CD14-positive monocyte (primary cell): ENCODE measurements at regions not wholly inside any gene's neighbourhood (a gene's known extent, or its start where the extent isn't known, plus 50 kb on each side); places are given as distances from the start of the nearest gene placed in this dataset.

Source experiments
- DNase-seq, 3 donors: peaks; one replicate each; pipeline ENCODE4 v3.0.0-alpha.2; 2011 to 2022
- H2AFZ ChIP-seq: 2 replicates; pipeline ENCODE4 v1.6.0; 2012; ENCODE audit warnings: mild to moderate bottlenecking, low read depth, low read length, inconsistent platforms; ENCODE audit not compliant: insufficient read depth, poor library complexity, severe bottlenecking
- H3K27ac ChIP-seq, 2 donors: 1 replicate in 1 of 2; 2 replicates in 1 of 2; pipeline ENCODE4 v1.5.1; 2012 to 2013; ENCODE audit warnings: low read length in 2 of 2, control low read depth in 1 of 2, inconsistent platforms in 1 of 2, low read depth in 1 of 2, mild to moderate bottlenecking in 1 of 2
- H3K27me3 ChIP-seq, 2 donors: one replicate each; pipeline versions ENCODE4 v1.6.0 to v1.6.1; 2011 to 2013; ENCODE audit warnings: low read length in 2 of 2; ENCODE audit not compliant: control insufficient read depth in 2 of 2, insufficient read depth in 2 of 2
- H3K36me3 ChIP-seq, 2 donors: replicated peaks in 1 of 2; 1 replicate in 1 of 2; 2 replicates in 1 of 2; pipeline versions ENCODE4 v1.5.1 to v1.6.1; 2012 to 2013; ENCODE audit warnings: low read length in 2 of 2, control low read depth in 1 of 2, inconsistent platforms in 1 of 2, mild to moderate bottlenecking in 1 of 2; ENCODE audit not compliant: insufficient read depth in 2 of 2, control insufficient read depth in 1 of 2
- H3K4me1 ChIP-seq, 2 donors: 1 replicate in 1 of 2; 2 replicates in 1 of 2; pipeline versions ENCODE4 v1.5.1 to v1.6.1; 2012 to 2013; ENCODE audit warnings: low read length in 2 of 2, control low read depth in 1 of 2, inconsistent platforms in 1 of 2, mild to moderate bottlenecking in 1 of 2, moderate library complexity in 1 of 2; ENCODE audit not compliant: insufficient read depth in 2 of 2, control insufficient read depth in 1 of 2
- H3K4me2 ChIP-seq: replicated peaks from 2 replicates; pipeline ENCODE3; 2012; ENCODE audit warnings: low read length, moderate library complexity, mild to moderate bottlenecking; ENCODE audit not compliant: poor library complexity, severe bottlenecking; ENCODE audit errors: extremely low read depth
- H3K4me3 ChIP-seq, 3 experiments: fragments of 200-600 bp in 1 of 3; sonication (generic) in 1 of 3; replicated peaks in 1 of 3; 1 replicate in 2 of 3; 2 replicates in 1 of 3; pipeline ENCODE4 v1.5.1; 2011 to 2013; ENCODE audit warnings: low read length in 3 of 3, mild to moderate bottlenecking in 3 of 3, control low read depth in 2 of 3, low read depth in 2 of 3, inconsistent platforms in 1 of 3, moderate library complexity in 1 of 3
- H3K79me2 ChIP-seq: 2 replicates; pipeline ENCODE4 v1.6.0; 2012; ENCODE audit warnings: mild to moderate bottlenecking, control low read depth, inconsistent platforms, low read length, moderate library complexity; ENCODE audit not compliant: insufficient read depth
- H3K9ac ChIP-seq: 2 replicates; pipeline ENCODE4 v1.6.0; 2017; ENCODE audit warnings: low read length, mild to moderate bottlenecking; ENCODE audit not compliant: insufficient read depth, poor library complexity, severe bottlenecking
- H3K9me3 ChIP-seq, 2 donors: replicated peaks in 1 of 2; 1 replicate in 1 of 2; 2 replicates in 1 of 2; pipeline versions ENCODE4 v1.5.1 to v1.6.1; 2012 to 2013; ENCODE audit warnings: low read length in 2 of 2, control low read depth in 1 of 2; ENCODE audit not compliant: control insufficient read depth in 1 of 2, insufficient read depth in 1 of 2
- H4K20me1 ChIP-seq: 2 replicates; pipeline ENCODE4 v1.6.0; 2012; ENCODE audit warnings: mild to moderate bottlenecking, low read length, control low read depth, moderate library complexity; ENCODE audit not compliant: insufficient read depth
- H3K27ac Mint-ChIP-seq, 7 donors: one replicate each; pipeline ENCODE4 v1.8.0; 2020; ENCODE audit warnings: mild to moderate bottlenecking in 7 of 7, mixed read lengths in 7 of 7, moderate library complexity in 6 of 7, inconsistent platforms in 2 of 7
- H3K27me3 Mint-ChIP-seq, 3 donors: one replicate each; pipeline ENCODE4 v1.8.0; 2021 to 2022; ENCODE audit warnings: low read depth in 3 of 3, mild to moderate bottlenecking in 3 of 3, mixed read lengths in 3 of 3, moderate library complexity in 3 of 3, inconsistent platforms in 1 of 3
- H3K36me3 Mint-ChIP-seq, 2 donors: one replicate each; pipeline ENCODE4 v1.8.0; 2020; ENCODE audit warnings: mixed read lengths in 2 of 2, inconsistent platforms in 1 of 2, mild to moderate bottlenecking in 1 of 2
- H3K4me1 Mint-ChIP-seq: one replicate; pipeline ENCODE4 v1.8.0; 2020; ENCODE audit warnings: mild to moderate bottlenecking, mixed read lengths
- H3K4me3 Mint-ChIP-seq, 2 donors: one replicate each; pipeline ENCODE4 v1.8.0; 2020; ENCODE audit warnings: mild to moderate bottlenecking in 2 of 2, mixed read lengths in 2 of 2, moderate library complexity in 1 of 2
- H3K9me3 Mint-ChIP-seq, 7 donors: one replicate each; pipeline ENCODE4 v1.8.0; 2020 to 2022; ENCODE audit warnings: mixed read lengths in 7 of 7, mild to moderate bottlenecking in 6 of 7, moderate library complexity in 6 of 7, inconsistent platforms in 2 of 7
- WGBS: methylation state at CpG from one replicate; pipeline ENCODE4 v1.1.5; 2013; ENCODE audit warnings: missing lambda C conversion rate; ENCODE audit not compliant: insufficient coverage; 5-methylcytosine and 5-hydroxymethylcytosine counted together
- intact Hi-C, 2 donors: fragments of 100-400 bp; cut with micrococcal nuclease; formaldehyde crosslinking; loops; one replicate each; pipeline versions ENCODE4 v1.15.0 to v1.15.1; 2023
- TF ChIP-seq, protein P1 (sequence below): fragments of 200-600 bp; IDR thresholded peaks from one replicate; pipeline ENCODE4 v1.8.0; 2022; ENCODE audit warnings: antibody characterized with exemption, mild to moderate bottlenecking

DNA sequence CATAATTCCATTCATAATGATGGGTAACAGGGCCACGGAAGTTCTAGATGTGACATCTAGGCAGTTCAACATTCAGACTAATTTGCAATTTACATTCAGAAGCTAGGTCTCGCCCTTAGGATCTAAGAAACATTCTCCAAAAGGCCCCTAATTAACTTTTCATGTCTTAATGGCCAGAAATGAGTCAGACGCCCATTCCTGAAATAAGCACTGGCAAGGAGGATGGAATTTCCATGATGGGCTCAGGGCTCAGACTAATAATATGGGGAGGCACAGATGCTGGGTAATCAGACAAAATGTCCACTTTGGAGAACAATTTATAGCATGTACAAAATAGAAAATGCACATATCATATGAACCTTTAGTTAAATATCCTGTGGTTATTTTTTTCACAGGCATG lies 102.8 kb upstream of the RPS6KA3 start:
- Histone ChIP-seq H3K27me3 (no peaks in the 10 kb centered on the region), H3K4me1 (peaks cover 19 to 23% of the 10 kb centered on the region in 2 donors), H3K4me3 (no peak overlapping the region), H3K9ac (no peak overlapping the region), H3K36me3 (no peaks in the 10 kb centered on the region), H3K27ac (no peak overlapping the region), H3K79me2 (no peaks in the 10 kb centered on the region), H4K20me1 (no peaks in the 10 kb centered on the region), H2AFZ (no peak overlapping the region), H3K4me2 (no peak overlapping the region), H3K9me3 (no peaks in the 10 kb centered on the region)
- no peaks in the 10 kb centered on the region for H3K36me3 Mint-ChIP-seq
- intact Hi-C loops = no loop called here
- TF ChIP-seq, protein P1, sequence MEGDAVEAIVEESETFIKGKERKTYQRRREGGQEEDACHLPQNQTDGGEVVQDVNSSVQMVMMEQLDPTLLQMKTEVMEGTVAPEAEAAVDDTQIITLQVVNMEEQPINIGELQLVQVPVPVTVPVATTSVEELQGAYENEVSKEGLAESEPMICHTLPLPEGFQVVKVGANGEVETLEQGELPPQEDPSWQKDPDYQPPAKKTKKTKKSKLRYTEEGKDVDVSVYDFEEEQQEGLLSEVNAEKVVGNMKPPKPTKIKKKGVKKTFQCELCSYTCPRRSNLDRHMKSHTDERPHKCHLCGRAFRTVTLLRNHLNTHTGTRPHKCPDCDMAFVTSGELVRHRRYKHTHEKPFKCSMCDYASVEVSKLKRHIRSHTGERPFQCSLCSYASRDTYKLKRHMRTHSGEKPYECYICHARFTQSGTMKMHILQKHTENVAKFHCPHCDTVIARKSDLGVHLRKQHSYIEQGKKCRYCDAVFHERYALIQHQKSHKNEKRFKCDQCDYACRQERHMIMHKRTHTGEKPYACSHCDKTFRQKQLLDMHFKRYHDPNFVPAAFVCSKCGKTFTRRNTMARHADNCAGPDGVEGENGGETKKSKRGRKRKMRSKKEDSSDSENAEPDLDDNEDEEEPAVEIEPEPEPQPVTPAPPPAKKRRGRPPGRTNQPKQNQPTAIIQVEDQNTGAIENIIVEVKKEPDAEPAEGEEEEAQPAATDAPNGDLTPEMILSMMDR = no peak
- H3K4me1 Mint-ChIP-seq = peaks cover 17% of the 10 kb centered on the region
- DNase-seq = no peak
- H3K27me3 Mint-ChIP-seq = peaks cover 0 to 2% (median 0%) of the 10 kb centered on the region in 3 donors
- no peak overlapping the region for H3K27ac Mint-ChIP-seq
- peaks cover 0 to 4% (median 0%) of the 10 kb centered on the region in 7 donors for H3K9me3 Mint-ChIP-seq
- WGBS = no CpG with 5 or more reads among the region's 3 CpGs
- no peak overlapping the region for H3K4me3 Mint-ChIP-seq

DNA sequence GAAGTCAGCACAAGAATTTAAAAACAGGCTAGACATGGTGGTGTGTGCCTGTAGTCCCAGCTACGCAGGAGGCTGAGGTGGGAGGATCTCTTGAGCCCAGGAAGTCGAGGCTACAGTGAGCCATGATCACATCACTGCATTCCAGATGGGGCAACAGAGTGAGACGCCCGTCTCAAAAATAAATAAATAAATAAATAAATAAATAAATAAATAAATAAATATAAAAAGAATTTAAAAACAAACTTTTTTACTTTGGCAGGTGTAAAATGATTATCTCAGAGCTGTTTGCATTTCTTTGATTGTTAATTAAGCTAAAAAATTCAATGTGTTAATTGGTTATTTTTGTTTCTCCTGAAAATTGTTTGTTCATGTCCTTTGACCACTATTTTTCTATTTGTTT lies 97.5 kb upstream of the RPS6KA3 start:
- peak overlapping the region in 1 of 7 donors; percentile 55 for H3K27ac Mint-ChIP-seq
- H3K79me2 ChIP-seq = no peaks in the 10 kb centered on the region
- WGBS = no CpG with 5 or more reads among the region's 4 CpGs
- TF ChIP-seq, protein P1 = no peak
- H3K27me3 ChIP-seq = no peaks in the 10 kb centered on the region
- no peak overlapping the region for H3K27ac ChIP-seq
- H3K9ac ChIP-seq = no peak overlapping the region
- peaks cover 27% of the 10 kb centered on the region for H3K4me1 Mint-ChIP-seq
- H4K20me1 ChIP-seq = no peaks in the 10 kb centered on the region
- H3K4me3 ChIP-seq = no peak overlapping the region
- intact Hi-C loops = no loop called here
- H2AFZ ChIP-seq = no peak overlapping the region
- H3K9me3 Mint-ChIP-seq = peaks cover 0 to 4% (median 0%) of the 10 kb centered on the region in 7 donors
- H3K9me3 ChIP-seq = no peaks in the 10 kb centered on the region
- DNase-seq = no peak
- H3K36me3 Mint-ChIP-seq = no peaks in the 10 kb centered on the region
- peaks cover 0 to 5% (median 0%) of the 10 kb centered on the region in 3 donors for H3K27me3 Mint-ChIP-seq
- no peak overlapping the region for H3K4me2 ChIP-seq
- no peak overlapping the region for H3K4me3 Mint-ChIP-seq
- H3K36me3 ChIP-seq = no peaks in the 10 kb centered on the region
- peaks cover 24 to 26% of the 10 kb centered on the region in 2 donors for H3K4me1 ChIP-seq
